ENCODE measurements at regions not wholly inside any gene's neighbourhood (a gene's known extent, or its start where the extent isn't known, plus 50 kb on each side); places are given as distances from the start of the nearest gene placed in this dataset.

DNA sequence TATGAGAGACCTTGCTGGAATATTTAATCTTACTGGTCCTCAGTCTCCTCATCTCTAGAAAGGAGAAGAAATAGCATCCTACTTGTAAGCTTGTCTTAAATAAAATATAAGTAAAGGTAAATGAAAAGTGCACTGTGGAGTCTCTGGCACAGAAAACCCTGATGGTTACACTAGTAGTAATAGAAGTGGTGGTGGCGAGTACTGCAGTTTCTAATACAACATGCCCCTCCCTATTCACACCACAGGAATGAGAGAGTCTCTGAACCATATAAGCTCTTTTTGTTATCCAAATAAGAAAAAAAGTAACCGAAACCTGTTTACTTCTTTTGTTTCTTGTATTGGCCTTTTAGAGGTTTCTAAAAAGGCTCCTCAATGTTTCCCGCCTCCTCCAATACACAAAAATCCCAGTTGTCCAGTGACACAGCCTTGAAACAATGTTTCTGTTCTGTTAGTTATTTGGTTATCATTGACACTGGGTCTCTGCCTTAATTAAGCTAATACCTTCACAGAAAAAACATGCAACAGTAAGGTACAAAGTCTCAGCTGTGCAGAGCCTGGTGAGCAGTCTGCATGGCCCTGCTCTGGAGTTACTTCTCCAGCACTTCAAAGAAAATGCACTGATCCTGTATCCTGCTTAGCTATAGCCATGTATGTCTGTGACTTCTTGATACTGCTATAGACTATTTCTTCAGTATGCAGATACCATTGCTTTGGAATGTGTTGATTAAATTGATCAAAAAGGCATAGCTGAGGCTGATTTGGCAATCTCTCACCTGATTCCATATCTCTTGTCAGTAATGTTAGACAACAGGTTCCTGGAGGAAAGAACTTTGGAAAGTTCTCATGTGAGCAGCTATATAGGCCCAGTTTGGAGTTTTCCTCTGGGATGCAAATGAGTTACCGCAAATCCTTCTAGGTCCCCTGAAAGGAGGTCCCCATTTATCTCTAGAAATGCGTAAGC lies 315.6 kb upstream of the IL12A start:
- Histone ChIP-seq H3K9me3 (ENCODE audit: low read depth) (no peaks in the 10 kb centered on the region), H3K36me3 (replicated peaks; ENCODE audit: insufficient read depth, low read depth) (no peaks in the 10 kb centered on the region), H3K79me2 (no peaks in the 10 kb centered on the region), H3K27me3 (no peaks in the 10 kb centered on the region), H2AFZ (no peak overlapping the region), H3K9me2 (replicated peaks; ENCODE audit: insufficient read depth) (no peaks in the 10 kb centered on the region), H4K20me1 (ENCODE audit: insufficient read depth, poor library complexity, severe bottlenecking) (no peaks in the 10 kb centered on the region), H3K4me1 (ENCODE audit: insufficient read depth) (peaks cover 51% of the 10 kb centered on the region), H3K27ac (peak overlapping the region; percentile 6), H3K4me3 (no peak overlapping the region), H3K4me2 (no peak overlapping the region)
- TF ChIP-seq, protein P1, sequence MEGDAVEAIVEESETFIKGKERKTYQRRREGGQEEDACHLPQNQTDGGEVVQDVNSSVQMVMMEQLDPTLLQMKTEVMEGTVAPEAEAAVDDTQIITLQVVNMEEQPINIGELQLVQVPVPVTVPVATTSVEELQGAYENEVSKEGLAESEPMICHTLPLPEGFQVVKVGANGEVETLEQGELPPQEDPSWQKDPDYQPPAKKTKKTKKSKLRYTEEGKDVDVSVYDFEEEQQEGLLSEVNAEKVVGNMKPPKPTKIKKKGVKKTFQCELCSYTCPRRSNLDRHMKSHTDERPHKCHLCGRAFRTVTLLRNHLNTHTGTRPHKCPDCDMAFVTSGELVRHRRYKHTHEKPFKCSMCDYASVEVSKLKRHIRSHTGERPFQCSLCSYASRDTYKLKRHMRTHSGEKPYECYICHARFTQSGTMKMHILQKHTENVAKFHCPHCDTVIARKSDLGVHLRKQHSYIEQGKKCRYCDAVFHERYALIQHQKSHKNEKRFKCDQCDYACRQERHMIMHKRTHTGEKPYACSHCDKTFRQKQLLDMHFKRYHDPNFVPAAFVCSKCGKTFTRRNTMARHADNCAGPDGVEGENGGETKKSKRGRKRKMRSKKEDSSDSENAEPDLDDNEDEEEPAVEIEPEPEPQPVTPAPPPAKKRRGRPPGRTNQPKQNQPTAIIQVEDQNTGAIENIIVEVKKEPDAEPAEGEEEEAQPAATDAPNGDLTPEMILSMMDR (IDR thresholded peaks at IDR 0.05; ENCODE audit: poor library complexity) = no peak
- no peak for TF ChIP-seq EZH2phosphoT487 (IDR thresholded peaks at IDR 0.05; ENCODE audit: low read depth, severe bottlenecking, unreplicated experiment)
- no peak for TF ChIP-seq EZH2 (IDR thresholded peaks at IDR 0.05; ENCODE audit: borderline replicate concordance)
- no peak for DNase-seq (ENCODE audit: low spot score)
- WGBS (ENCODE audit: low lambda C conversion rate, missing lambda C conversion rate) = 81% methylated on average over 5 of the region's 5 CpGs

DNA sequence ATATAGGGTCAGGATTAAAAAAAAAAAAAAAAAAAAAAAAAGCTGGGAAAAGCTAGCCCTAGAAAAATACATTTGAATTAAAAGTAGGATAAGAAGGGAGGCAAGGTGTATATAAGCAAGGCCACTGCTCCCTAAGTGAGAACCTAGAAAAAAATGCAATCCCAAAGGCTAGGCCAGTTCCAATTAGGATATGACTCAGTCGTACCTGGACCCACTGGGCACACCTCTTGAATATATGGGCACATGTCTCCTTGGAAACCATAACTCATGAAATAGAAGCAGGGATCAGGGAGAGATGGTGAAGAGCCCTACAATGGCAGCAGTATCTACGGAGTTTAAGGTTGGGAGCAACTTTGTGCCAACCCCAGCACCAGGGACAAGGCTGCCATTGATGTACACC lies 314.1 kb upstream of the IL12A start:
- Histone ChIP-seq H3K27me3 (no peaks in the 10 kb centered on the region), H3K36me3 (replicated peaks; ENCODE audit: insufficient read depth, low read depth) (no peaks in the 10 kb centered on the region), H4K20me1 (ENCODE audit: insufficient read depth, poor library complexity, severe bottlenecking) (no peaks in the 10 kb centered on the region), H3K4me2 (no peak overlapping the region), H3K27ac (no peak overlapping the region), H2AFZ (no peak overlapping the region), H3K4me3 (no peak overlapping the region), H3K9me3 (ENCODE audit: low read depth) (no peaks in the 10 kb centered on the region), H3K9me2 (replicated peaks; ENCODE audit: insufficient read depth) (no peaks in the 10 kb centered on the region), H3K79me2 (no peaks in the 10 kb centered on the region), H3K4me1 (ENCODE audit: insufficient read depth) (peaks cover 37% of the 10 kb centered on the region)
- no peak for TF ChIP-seq EZH2 (IDR thresholded peaks at IDR 0.05; ENCODE audit: borderline replicate concordance)
- TF ChIP-seq EZH2phosphoT487 (IDR thresholded peaks at IDR 0.05; ENCODE audit: low read depth, severe bottlenecking, unreplicated experiment) = no peak
- TF ChIP-seq, protein P1 (IDR thresholded peaks at IDR 0.05; ENCODE audit: poor library complexity) = no peak
- DNase-seq (ENCODE audit: low spot score) = no peak
- 98% methylated on average over 2 of the region's 2 CpGs for WGBS (ENCODE audit: low lambda C conversion rate, missing lambda C conversion rate)

DNA sequence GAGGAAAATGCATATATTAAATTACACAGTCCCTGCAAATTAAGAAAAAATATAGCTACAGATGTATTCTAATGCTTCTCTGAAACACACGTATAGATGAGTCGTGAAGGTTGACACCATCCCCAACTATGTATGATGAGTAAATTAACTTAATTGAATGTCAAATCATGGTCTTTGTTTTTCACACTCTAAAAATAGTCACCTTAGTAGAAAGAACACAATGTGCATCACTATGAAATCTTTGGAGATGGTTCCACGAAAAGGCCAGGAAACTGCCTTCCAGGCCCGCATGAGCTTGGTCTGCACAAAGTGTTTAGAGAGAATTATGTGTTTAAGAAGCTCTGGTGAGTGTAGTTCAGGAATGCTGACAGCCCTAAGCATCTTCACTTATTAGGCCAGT lies 313.4 kb upstream of the IL12A start:
- H3K4me3 ChIP-seq = no peak overlapping the region
- no peak overlapping the region for H2AFZ ChIP-seq
- 89% methylated on average over 4 of the region's 4 CpGs for WGBS (ENCODE audit: low lambda C conversion rate, missing lambda C conversion rate)
- DNase-seq (ENCODE audit: low spot score) = no peak
- no peak overlapping the region for H3K4me2 ChIP-seq
- H3K9me2 ChIP-seq (replicated peaks; ENCODE audit: insufficient read depth) = no peaks in the 10 kb centered on the region
- no peaks in the 10 kb centered on the region for H4K20me1 ChIP-seq (ENCODE audit: insufficient read depth, poor library complexity, severe bottlenecking)
- H3K9me3 ChIP-seq (ENCODE audit: low read depth) = no peaks in the 10 kb centered on the region
- no peaks in the 10 kb centered on the region for H3K79me2 ChIP-seq
- peaks cover 32% of the 10 kb centered on the region for H3K4me1 ChIP-seq (ENCODE audit: insufficient read depth)
- no peaks in the 10 kb centered on the region for H3K27me3 ChIP-seq
- TF ChIP-seq, protein P1 (IDR thresholded peaks at IDR 0.05; ENCODE audit: poor library complexity) = no peak
- TF ChIP-seq EZH2 (IDR thresholded peaks at IDR 0.05; ENCODE audit: borderline replicate concordance) (no peak), EZH2phosphoT487 (IDR thresholded peaks at IDR 0.05; ENCODE audit: low read depth, severe bottlenecking, unreplicated experiment) (no peak)
- no peaks in the 10 kb centered on the region for H3K36me3 ChIP-seq (replicated peaks; ENCODE audit: insufficient read depth, low read depth)
- H3K27ac ChIP-seq = no peak overlapping the region

Measured in hepatocyte (in vitro differentiated cells).